ENCODE measurements at regions not wholly inside any gene's neighbourhood (a gene's known extent, or its start where the extent isn't known, plus 50 kb on each side); places are given as distances from the start of the nearest gene placed in this dataset.

- no peak for DNase-seq (ENCODE audit: low read depth)
These were observed 712.7 kb upstream of the KIRREL3 start for GRCh38 chr11:127713226-127713625.

GRCh38 chr11:127711748-127712147, 711.2 kb upstream of the KIRREL3 start:
- DNase-seq (ENCODE audit: low read depth) = no peak

- DNase-seq (ENCODE audit: low read depth) = no peak
These were observed 710.3 kb upstream of the KIRREL3 start for GRCh38 chr11:127710831-127711230.

GRCh38 chr11:127709960-127710359, 709.4 kb upstream of the KIRREL3 start:
- DNase-seq (ENCODE audit: low read depth) = no peak

- no peak for DNase-seq (ENCODE audit: low read depth)
These were observed 693.1 kb upstream of the KIRREL3 start for GRCh38 chr11:127693686-127694085.

GRCh38 chr11:127683321-127683720, 682.8 kb upstream of the KIRREL3 start:
- no peak for DNase-seq (ENCODE audit: low read depth)

- no peak for DNase-seq (ENCODE audit: low read depth)
These were observed 679.4 kb upstream of the KIRREL3 start for GRCh38 chr11:127679816-127680545.

GRCh38 chr11:127678631-127679030, 678.1 kb upstream of the KIRREL3 start:
- DNase-seq (ENCODE audit: low read depth) = no peak

- no peak for DNase-seq (ENCODE audit: low read depth)
These were observed 677.3 kb upstream of the KIRREL3 start for GRCh38 chr11:127677660-127678425.

- DNase-seq (ENCODE audit: low read depth) = no peak
These were observed 675.0 kb upstream of the KIRREL3 start for GRCh38 chr11:127675581-127675980.

- no peak for DNase-seq (ENCODE audit: low read depth)
These were observed 674.2 kb upstream of the KIRREL3 start for GRCh38 chr11:127674754-127675153.

- no peak for DNase-seq (ENCODE audit: low read depth)
These were observed 670.0 kb upstream of the KIRREL3 start for GRCh38 chr11:127670374-127671119.

GRCh38 chr11:127656116-127656836, 655.7 kb upstream of the KIRREL3 start:
- no peak for DNase-seq (ENCODE audit: low read depth)

GRCh38 chr11:127653076-127653475, 652.5 kb upstream of the KIRREL3 start:
- DNase-seq (ENCODE audit: low read depth) = no peak

GRCh38 chr11:127651888-127652221, 651.3 kb upstream of the KIRREL3 start:
- DNase-seq (ENCODE audit: low read depth) = no peak

- DNase-seq (ENCODE audit: low read depth) = no peak
These were observed 650.8 kb upstream of the KIRREL3 start for GRCh38 chr11:127651175-127651887.

GRCh38 chr11:127649958-127650357, 649.4 kb upstream of the KIRREL3 start:
- no peak for DNase-seq (ENCODE audit: low read depth)

- DNase-seq (ENCODE audit: low read depth) = no peak
These were observed 648.5 kb upstream of the KIRREL3 start for GRCh38 chr11:127649071-127649470.

GRCh38 chr11:127648583-127648982, 648.0 kb upstream of the KIRREL3 start:
- DNase-seq (ENCODE audit: low read depth) = no peak

- no peak for DNase-seq (ENCODE audit: low read depth)
These were observed 643.8 kb upstream of the KIRREL3 start for GRCh38 chr11:127644366-127644765.

- no peak for DNase-seq (ENCODE audit: low read depth)
These were observed 642.9 kb upstream of the KIRREL3 start for GRCh38 chr11:127643268-127644058.

All from stimulated activated CD4-positive, alpha-beta T cell treated with anti-CD3 and anti-CD28 coated beads, Interleukin-2, amount 100 ng/mL, for 4 hours (primary cell).